ENCODE measurements at regions not wholly inside any gene's neighbourhood (a gene's known extent, or its start where the extent isn't known, plus 50 kb on each side); places are given as distances from the start of the nearest gene placed in this dataset.

DNA sequence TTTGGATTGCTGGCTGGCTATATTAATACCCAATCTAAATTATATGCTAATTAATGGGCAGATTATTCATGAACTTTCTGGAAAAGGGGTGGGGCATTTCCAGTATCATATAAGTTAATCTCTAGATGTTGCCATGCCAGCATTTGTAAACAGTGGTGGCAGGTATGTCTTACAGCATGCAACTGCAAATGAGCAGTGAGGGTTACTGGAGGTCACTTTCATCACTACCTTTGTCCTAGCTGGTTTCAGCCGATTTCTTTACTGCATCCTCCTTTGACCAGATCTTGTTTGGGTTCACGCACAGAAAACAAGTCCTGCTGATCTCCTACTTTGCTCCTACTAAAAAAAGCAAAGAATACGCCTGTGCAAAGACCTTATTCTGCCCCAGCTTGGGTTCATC, 89.1 kb upstream of the USP47 start:
- no peak for DNase-seq (ENCODE audit: low spot score)
- TF ChIP-seq, protein P1, sequence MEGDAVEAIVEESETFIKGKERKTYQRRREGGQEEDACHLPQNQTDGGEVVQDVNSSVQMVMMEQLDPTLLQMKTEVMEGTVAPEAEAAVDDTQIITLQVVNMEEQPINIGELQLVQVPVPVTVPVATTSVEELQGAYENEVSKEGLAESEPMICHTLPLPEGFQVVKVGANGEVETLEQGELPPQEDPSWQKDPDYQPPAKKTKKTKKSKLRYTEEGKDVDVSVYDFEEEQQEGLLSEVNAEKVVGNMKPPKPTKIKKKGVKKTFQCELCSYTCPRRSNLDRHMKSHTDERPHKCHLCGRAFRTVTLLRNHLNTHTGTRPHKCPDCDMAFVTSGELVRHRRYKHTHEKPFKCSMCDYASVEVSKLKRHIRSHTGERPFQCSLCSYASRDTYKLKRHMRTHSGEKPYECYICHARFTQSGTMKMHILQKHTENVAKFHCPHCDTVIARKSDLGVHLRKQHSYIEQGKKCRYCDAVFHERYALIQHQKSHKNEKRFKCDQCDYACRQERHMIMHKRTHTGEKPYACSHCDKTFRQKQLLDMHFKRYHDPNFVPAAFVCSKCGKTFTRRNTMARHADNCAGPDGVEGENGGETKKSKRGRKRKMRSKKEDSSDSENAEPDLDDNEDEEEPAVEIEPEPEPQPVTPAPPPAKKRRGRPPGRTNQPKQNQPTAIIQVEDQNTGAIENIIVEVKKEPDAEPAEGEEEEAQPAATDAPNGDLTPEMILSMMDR (IDR thresholded peaks at IDR 0.05) = no peak
- Histone ChIP-seq H3K9me3 (no peaks in the 10 kb centered on the region), H3K27ac (no peak overlapping the region), H3K4me3 (no peak overlapping the region), H3K27me3 (no peaks in the 10 kb centered on the region), H3K4me1 (no peaks in the 10 kb centered on the region), H3K36me3 (no peaks in the 10 kb centered on the region)

- H3K27ac ChIP-seq = no peak overlapping the region
- no peaks in the 10 kb centered on the region for H3K36me3 ChIP-seq
- no peaks in the 10 kb centered on the region for H3K27me3 ChIP-seq
- TF ChIP-seq, protein P1 (IDR thresholded peaks at IDR 0.05) = no peak
- no peak for DNase-seq (ENCODE audit: low spot score)
- no peaks in the 10 kb centered on the region for H3K9me3 ChIP-seq
- H3K4me3 ChIP-seq = no peak overlapping the region
- H3K4me1 ChIP-seq = no peaks in the 10 kb centered on the region
These were observed 91.5 kb upstream of the USP47 start for GRCh38 chr11:11750017-11750878.

DNA sequence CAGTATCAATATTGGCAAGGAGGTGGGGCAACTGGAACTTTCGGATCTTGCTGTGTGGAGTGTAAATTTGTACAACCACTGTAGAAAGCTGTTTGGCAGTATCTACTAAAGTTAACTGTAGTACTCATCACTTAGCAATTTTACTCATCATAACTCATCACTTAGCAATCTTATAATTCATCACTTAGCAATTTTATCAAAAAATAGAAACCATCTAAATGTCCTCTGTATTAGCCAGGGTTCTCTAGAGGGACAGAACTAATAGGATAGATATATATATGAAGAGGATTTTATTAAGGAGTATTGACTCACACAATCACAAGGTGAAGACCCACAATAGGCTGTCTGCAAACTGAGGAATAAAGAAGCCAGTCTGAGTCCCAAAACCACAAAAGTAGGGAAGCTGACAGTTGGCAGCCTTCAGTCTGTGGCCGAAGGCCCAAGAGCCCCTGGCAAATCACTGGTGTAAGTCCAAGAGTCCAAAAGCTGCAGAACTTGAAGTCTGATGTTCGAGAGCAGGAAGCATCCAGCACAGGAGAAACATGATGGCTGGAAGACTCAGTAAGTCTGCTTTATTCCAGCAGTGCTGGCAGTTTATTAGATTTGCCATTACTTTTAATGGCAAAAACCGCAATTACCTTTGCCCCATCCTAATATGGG, 92.9 kb upstream of the USP47 start:
- no peaks in the 10 kb centered on the region for H3K27me3 ChIP-seq
- DNase-seq (ENCODE audit: low spot score) = no peak
- H3K27ac ChIP-seq = no peak overlapping the region
- H3K9me3 ChIP-seq = no peaks in the 10 kb centered on the region
- TF ChIP-seq, protein P1 (IDR thresholded peaks at IDR 0.05) = no peak
- no peaks in the 10 kb centered on the region for H3K4me1 ChIP-seq
- H3K4me3 ChIP-seq = no peak overlapping the region
- no peaks in the 10 kb centered on the region for H3K36me3 ChIP-seq

GRCh38 chr11:11747570-11747969, 94.2 kb upstream of the USP47 start:
- Histone ChIP-seq H3K36me3 (no peaks in the 10 kb centered on the region), H3K9me3 (no peaks in the 10 kb centered on the region), H3K27me3 (no peaks in the 10 kb centered on the region), H3K4me1 (no peaks in the 10 kb centered on the region), H3K27ac (no peak overlapping the region), H3K4me3 (no peak overlapping the region)
- DNase-seq (ENCODE audit: low spot score) = no peak
- TF ChIP-seq, protein P1 (IDR thresholded peaks at IDR 0.05) = no peak

DNA sequence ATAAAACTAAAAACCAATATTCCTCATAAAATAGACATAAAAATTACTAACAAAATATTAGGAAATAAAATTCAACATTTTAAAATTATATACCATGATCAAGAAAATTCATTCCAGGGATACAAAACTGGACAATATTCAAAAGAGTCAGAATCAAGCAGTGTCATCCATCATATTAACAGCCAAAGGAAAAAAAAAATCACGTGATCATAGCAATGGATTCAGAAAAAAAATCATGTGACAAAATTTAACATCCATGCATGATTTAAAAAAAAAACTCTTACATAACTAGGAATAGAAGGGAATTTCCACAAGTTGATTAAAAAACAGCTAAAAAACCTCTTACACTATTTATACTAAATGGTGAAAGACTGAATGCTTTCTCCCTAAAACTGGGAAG, 95.3 kb upstream of the USP47 start:
- no peak overlapping the region for H3K27ac ChIP-seq
- no peaks in the 10 kb centered on the region for H3K4me1 ChIP-seq
- no peak for DNase-seq (ENCODE audit: low spot score)
- H3K9me3 ChIP-seq = no peaks in the 10 kb centered on the region
- H3K36me3 ChIP-seq = no peaks in the 10 kb centered on the region
- no peaks in the 10 kb centered on the region for H3K27me3 ChIP-seq
- TF ChIP-seq, protein P1 (IDR thresholded peaks at IDR 0.05) = no peak
- H3K4me3 ChIP-seq = no peak overlapping the region
